Breast epithelium (tissue), 3 donors: ENCODE measurements at regions not wholly inside any gene's neighbourhood (a gene's known extent, or its start where the extent isn't known, plus 50 kb on each side); places are given as distances from the start of the nearest gene placed in this dataset.

Experiments used
- CTCF ChIP-seq, 3 donors: fragments of 450-650 bp; IDR thresholded peaks; one replicate each; pipeline ENCODE4 v1.5.1; 2016 to 2017; ENCODE audit warnings: antibody characterized with exemption in 3 of 3, mild to moderate bottlenecking in 3 of 3, moderate library complexity in 3 of 3
- POLR2A ChIP-seq: fragments of 450-650 bp; IDR thresholded peaks from one replicate; pipeline ENCODE4 v1.6.1; 2016; ENCODE audit warnings: antibody characterized with exemption, mild to moderate bottlenecking, moderate library complexity
- POLR2AphosphoS5 ChIP-seq, 3 donors: sonication (generic); formaldehyde crosslinking; IDR thresholded peaks; one replicate each; pipeline ENCODE4 v1.6.1; 2017; ENCODE audit warnings: antibody characterized with exemption in 3 of 3

- TF ChIP-seq CTCF (IDR thresholded peaks at IDR 0.05) (no peak), POLR2A (no peak), POLR2AphosphoS5 (IDR thresholded peaks at IDR 0.05) (no peak)
These were observed 258.2 kb downstream of the SOX2 start for GRCh38 chr3:181969925-181970324.
